B cell (primary cell): ENCODE measurements at regions not wholly inside any gene's neighbourhood (a gene's known extent, or its start where the extent isn't known, plus 50 kb on each side); places are given as distances from the start of the nearest gene placed in this dataset.

Source experiments
- CTCF ChIP-seq: fragments of 200-600 bp; IDR thresholded peaks from one replicate; pipeline ENCODE4 v1.8.0; 2022; ENCODE audit warnings: antibody characterized with exemption, mild to moderate bottlenecking
- EZH2 ChIP-seq: IDR thresholded peaks from 2 replicates; pipeline ENCODE4 v1.6.1; 2012; ENCODE audit warnings: borderline replicate concordance, low read depth, mild to moderate bottlenecking, moderate library complexity, low read length; ENCODE audit not compliant: insufficient read depth, poor library complexity, severe bottlenecking

- TF ChIP-seq CTCF (no peak), EZH2 (no peak)
Observed at GRCh38 chr10:10852464-10852863, 165.2 kb upstream of the CELF2 start.
